HG03342 (cell line): ENCODE measurements at regions not wholly inside any gene's neighbourhood (a gene's known extent, or its start where the extent isn't known, plus 50 kb on each side); places are given as distances from the start of the nearest gene placed in this dataset.

Experiments used
- ATAC-seq: cut with Tn5 transposase; IDR thresholded peaks from one replicate; pipeline ENCODE4 v1.9.1; 2021; ENCODE audit warnings: mild to moderate bottlenecking, moderate library complexity; ENCODE audit not compliant: unreplicated experiment

DNA sequence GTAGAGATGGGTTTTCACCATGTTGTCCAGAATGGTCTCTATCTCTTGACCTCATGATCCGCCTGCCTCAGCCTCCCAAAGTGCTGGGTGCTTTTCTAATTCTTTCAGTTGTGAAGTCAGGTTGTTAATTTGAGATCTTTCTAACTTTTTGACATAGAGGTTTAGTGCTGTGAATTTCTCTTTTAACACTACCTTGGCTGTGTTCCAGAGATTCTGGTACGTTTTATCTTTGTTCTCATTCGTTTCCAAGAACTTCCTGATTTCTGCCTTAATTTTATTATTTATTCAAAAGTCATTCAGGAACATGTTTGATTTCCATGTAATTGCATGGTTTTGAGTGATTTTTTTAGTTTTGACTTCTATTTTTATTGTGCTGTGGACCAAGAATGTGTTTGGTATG lies 63.5 kb upstream of the CCDC54 start:
- no peak for ATAC-seq

DNA sequence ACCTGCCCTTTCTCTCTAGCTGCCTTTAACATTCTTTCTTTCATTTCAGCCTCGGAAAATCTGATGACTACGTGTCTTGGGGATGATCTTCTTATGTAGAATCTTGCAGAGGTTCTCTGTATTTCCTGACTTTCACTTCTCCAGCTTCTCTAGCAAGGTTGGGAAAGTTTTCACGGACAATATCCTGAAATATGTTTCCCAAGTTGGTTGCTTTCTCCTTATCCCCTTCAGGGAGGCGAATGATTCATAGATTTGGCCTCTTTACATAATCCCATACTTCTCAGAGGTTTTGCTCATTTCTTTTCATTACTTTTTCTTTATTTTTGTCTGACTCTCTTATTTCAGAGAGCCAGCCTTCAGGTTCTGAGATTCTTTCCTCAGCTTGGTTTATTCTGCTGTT lies 62.1 kb upstream of the CCDC54 start:
- ATAC-seq: no peak

DNA sequence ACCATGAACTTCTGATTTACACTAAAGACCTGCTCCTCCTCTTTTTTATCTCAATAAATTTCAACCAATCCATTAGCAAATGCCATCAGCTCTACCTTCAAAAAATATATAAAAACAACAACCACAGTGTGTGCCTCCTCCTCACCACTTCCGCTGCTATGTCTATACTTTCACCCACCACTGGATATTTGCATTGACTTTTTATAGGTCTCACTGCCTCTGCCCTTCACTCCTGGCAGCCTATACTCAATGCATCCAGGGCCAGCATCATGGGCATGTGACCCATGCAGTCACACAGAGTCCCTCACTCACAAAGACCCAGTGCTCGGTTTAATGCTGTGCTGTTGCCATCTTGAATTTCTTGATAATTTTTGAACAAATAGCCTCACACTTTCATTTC lies 53.5 kb upstream of the CCDC54 start:
- no peak for ATAC-seq

DNA sequence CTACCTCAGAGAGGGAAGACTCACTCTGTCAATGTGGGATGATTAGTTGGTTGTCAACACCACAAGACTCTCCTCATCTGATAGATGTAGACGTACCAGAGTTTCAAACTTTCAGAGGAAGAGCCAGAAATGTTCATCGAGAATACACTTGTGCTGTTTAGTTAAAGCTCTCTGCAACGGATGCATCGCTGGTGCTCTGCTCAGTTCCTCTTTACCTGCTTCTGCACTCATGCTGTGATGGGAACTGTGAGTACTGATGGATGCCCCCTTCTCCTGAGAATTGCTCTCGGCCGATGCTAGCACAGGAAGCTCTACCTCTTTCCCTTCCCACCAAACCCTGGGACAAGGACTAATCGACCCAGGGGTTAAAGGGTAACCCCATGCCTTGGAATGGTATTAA lies 51.8 kb upstream of the CCDC54 start:
- ATAC-seq: no peak
